Activated gamma-delta T cell treated with Interleukin-2 at 50 U/mL for 16 hours (primary cell): ENCODE measurements at regions not wholly inside any gene's neighbourhood (a gene's known extent, or its start where the extent isn't known, plus 50 kb on each side); places are given as distances from the start of the nearest gene placed in this dataset.
"Not testable (repeated sequence)": the region's sequence is repeated elsewhere in the genome, so short reads cannot be mapped to it uniquely, and the experiment has no call there.

Experiments
- DNase-seq: peaks from one replicate; pipeline ENCODE4 v3.0.0-alpha.2; 2020

DNA sequence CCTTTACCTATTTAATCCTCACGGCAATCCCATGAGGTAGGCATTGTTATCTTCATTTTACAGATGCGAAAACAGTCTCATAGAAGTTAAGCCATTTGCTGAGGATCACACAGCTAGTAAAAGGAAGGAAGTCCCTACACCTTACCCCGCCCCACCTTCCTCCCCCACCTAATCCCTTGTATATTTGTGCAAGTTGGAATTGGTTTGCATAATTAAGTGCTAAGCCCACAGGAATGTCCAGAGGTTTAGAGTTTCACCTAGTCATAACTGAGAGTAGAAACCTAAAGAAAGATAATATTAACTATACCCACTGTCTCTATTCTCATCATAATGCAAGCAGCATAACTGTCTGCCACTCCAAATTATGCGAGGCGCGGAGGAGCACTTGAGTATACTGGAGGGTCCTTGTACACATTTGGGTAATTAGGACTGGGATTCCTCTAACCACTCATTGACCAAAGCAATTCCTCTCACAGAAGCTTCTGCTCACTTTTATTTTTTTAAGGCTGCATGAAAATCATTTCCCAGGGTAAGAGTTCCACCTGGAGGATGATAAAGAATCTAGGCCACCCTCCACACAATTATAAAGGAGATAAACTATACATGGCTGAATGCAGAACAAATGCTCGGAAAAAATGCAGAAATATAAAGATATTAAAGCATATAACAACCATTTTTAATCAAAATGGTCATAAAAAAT, 199.9 kb downstream of the FAM181B start:
- DNase-seq = no peak

DNA sequence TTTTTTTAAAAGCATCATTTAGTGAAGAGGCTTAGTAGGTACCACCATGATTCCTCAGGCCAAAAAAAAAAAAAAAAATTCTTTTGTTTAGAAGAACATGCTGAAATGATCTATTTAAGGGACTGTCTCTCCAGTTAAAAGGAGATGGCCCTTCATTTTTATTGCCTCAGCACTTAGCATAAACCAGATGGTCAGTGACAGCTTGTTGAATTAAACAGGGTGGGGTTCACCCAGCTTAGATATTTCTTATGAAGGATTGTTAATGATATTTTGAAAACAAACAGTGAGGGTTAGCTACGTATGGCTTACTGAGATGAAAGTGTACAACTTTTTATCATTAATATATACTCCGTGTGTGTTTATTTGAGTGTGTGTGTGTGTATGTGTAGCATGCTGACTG, 203.7 kb downstream of the FAM181B start:
- no peak for DNase-seq

DNA sequence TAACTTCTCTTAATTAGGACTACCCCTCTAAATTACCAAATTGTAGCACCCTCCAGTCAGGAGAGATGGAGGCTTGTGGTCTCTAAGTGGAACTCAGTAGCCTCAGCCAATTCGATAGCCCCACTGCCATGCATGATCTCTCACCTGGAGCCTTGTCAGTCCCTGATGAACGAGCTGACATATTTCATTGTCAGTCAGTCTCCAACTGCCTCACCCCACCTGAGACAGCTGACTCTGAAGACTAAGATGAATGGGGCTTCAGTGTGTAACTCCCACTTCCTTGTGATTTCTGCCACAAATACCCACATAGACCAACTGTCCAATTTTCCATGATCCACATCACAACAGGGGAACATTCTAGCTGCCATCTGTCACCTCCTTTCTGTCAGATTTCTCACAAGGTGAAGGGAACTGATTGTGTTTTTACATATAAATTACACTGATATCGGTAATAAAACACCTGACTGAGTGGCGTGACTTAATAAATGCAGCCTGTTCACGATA, 206.5 kb downstream of the FAM181B start:
- no peak for DNase-seq

DNA sequence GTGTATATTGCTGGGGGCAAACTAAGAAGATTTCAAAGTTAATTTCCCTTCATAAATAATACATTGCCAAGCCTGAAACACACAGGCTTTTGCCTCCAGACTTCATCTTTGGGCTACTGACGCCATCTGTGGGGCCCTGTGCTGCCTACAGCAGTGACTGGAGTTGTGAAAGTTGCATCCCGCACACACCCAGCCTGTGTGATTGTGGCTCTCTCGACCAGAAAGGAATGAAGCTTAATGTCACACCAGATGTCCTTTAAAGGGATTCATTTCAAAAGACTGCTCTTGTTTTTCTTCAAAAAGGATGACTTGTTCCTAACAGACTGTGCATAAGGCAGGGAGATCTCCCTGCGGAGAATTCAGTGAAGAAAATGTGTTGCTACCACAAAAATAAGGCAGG, 210.5 kb downstream of the FAM181B start:
- no peak for DNase-seq

DNA sequence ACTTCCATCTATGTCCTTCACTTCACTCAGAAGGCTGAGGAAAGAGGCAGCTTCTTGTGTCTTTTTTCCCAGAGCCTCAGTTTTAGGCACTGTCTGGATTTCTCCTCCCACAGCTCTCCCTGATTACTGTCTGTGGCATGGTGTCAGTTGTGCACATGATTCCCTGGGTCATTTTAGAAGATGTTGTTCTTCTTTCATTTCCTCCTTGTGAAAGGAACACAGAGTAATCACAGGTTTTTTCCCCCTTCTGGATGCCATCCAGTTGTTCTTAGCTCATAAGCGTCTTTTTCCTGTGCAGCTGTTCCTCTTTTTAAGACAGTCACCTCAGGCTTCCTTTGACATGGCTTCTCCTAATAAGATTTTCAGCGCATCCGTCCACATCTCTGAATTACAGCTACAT, 212.2 kb downstream of the FAM181B start:
- DNase-seq = no peak

DNA sequence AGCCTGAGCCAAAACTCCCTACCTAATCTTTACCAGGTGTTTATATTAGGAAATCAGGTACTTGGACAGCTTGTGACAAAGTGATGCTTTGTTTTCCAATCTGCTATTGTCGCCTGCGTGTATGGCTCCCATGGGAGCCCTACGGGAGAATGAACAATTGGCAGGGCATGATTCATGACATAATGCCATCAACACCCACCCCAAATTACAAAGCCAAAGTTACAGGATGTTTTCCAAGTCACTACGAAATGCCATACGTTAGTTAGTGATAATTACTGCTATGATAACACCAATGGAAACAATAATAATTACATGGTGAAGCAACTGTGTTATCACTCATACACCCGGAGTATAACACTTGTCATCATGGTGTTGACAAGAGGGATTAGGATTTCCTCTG, 226.4 kb downstream of the FAM181B start:
- no peak for DNase-seq

DNA sequence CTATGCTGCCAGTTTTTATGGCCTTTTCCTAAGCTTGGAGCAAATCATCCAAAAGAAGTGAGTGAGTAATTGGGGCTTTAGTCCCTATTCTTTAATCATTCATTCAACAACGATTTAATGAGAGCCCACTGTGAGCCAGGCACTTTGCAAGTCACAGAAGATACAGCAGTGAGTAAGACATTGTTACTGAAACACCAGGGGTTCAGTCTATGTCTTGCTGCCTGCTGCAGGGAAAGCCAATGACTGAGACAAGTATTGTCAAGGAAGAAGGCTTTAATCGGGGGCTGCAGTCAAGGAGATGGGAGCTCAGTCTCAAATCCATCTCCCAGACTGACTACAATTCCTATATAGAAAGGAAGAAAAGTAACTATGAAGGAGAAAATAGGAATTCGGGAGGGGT, 228.3 kb downstream of the FAM181B start:
- DNase-seq = no peak

DNA sequence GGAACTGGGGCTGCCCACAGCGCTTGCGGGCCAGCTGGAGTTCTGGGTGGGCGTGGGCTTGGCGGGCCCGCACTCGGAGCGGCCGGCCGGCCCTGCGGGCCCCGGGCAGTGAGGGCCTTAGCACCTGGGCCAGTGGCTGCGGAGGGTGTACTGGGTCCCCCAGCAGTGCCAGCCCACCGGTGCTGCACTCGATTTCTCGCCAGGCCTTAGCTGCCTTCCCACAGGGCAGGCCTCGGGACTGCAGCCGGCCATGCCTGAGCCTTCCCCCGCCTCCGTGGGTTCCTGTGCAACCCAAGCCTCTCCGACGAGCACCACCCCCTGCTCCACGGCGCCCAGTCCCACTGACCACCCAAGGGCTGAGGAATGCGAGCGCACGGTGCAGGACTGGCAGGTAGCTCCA, 232.5 kb downstream of the FAM181B start:
- DNase-seq = not testable (repeated sequence)

DNA sequence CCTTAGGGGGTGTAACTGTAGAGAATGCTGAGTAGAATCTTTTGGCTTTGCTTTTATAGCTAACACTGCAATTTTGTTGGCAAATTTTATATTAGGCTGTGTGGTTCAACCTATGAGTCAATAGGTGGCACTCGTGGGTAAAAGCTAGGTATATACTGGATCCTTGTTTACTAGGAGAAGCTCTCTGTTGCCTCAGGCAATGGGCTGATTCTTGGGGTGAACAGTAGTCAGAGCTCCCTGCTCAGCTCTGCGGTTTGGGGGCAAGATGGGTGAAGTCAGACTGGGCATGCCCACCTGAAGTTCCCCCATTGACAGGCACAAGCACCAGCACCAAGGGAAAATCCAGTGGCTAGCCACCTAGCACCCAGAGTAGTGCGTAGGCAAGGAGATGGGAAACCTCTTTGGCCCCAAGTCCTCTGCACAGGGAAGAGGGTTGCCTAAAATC, 238.7 kb downstream of the FAM181B start:
- DNase-seq = no peak

DNA sequence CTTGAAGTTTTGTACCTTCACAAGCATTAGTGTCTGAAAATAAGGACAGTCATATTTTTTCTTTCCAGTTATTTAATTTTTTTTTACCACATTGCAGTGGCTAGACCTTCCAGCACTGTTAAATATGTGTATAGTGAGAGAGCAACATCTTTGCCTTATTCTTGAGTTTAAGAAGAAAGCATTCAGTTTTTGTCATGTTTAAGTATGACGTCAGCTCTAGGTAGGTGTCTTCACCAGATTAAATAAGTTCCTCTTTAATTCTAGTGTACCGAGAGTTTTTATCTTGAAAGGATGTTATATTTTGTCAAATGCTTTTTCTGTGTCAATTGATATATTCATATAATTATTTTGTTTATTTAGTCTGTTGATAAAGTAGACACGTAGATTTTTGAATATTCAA, 258.8 kb downstream of the FAM181B start:
- DNase-seq = no peak

DNA sequence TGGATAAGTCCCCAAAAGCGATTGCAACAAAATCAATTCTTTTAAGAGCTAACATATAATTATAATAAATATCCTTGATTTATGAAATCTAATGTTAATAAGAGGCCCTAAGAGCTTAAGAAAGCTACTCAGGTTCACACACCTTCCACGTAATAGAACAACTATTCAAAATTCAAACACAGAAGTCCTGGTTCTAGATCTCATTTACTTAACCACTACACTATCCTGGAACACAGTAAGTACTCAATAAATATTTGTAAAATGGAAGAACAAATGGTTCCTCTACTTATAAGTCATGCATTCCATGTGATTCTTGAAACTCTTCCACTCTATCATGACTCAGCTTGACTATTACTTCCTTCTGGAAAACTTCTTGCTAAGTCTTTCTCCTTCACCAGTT, 268.2 kb downstream of the FAM181B start:
- DNase-seq = no peak

DNA sequence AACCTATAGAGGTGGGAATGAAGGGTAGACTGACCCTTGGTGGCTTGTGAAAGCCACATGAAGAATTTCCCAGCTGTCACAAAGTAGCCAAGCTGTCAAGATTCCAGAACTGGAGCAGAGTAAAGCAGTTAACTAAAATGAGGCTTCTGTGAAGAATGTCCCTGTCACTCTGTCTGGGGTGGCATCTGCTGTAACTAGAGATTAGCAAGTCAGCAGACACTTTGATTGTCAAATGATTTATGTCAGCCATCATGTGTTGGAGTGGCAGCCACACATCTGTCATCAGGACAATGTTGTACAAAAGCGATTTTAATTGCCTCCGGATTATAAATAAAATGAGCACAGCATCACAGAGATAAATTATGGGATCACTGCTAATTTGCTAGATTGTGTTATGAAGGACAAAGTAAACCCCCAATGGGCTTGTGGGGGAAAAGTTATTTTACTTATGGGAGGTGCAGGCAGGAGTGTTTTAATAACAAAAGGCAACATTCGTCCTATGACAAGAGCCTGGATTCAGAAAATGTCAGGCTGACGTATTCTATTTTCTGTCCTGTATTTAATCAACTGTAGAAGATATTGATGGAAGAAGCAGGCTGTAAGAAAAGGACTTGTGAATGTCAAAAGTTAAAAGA, 270.9 kb downstream of the FAM181B start:
- no peak for DNase-seq

DNA sequence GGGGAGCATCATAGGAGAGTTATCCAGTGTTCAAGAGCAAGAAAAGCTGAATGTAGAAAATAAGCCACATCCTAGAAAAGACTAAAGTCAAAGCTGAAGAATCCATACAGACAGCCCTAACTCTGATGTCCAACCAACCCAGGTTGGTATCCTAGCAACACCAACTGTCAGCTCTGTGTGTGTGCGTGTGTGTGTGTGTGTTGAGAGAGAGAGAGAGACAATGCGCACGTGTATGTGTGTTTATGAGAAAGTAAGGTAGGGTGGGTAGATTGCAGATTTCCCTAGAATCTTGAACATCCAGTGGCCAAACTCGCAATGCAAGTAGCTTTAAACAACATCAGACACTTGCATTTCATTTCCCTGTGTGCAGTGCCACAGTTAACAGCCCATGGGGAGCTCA, 274.9 kb downstream of the FAM181B start:
- DNase-seq = no peak

DNA sequence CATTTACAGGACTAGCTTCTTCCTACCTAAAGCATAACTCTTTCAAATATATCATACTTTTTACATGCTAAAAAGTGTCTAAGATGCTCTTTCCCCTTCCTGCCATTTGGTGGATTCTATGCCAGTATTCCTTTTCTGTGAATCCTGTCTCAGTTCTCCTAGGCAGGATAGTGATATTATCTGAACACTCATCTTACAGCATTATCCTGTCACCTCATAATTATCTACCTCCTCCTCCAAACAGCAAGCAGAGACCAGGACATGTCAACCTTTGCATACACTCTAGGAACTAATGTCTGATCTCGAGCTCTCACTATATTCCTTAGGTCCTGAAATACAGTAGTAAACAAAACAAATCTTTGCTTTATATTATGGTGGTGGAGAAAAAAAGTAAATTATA, 275.5 kb downstream of the FAM181B start:
- DNase-seq = no peak

DNA sequence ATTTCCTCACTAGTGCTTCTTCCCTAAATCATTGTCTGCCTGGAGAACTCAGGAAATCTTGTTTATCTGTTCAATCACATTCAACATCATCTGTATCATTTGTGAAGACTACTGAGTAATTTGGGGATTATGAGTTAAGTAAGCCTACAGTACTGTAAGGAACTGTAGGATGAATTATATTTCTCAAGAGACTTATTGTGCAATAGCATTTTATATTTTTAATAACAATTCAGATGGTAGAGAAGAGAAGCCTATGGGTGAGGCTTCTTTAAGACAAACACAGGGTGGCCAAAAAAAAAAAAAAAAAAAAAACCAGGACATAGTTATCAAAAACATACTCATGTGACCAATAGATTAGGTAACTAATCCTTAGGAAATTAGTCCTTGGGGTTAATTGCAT, 282.7 kb downstream of the FAM181B start:
- no peak for DNase-seq

DNA sequence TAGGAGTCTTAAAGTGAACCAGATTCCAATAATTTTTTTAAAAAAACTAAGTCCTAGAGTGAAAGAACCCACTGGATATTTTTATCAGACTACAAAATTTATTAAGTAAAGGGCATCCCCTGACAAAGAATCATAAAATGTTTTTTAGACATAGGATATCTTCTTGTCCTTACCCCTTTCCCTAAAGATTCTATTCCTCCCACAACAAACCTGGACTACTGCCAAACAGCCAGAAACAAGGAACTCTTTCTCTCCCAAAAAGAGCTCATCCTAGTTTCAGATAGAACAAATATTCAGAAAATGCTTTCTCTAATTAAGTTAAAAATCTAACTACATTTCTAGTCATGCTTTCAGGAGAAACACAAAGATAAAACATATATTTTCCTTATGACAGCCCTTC, 327.1 kb downstream of the FAM181B start:
- no peak for DNase-seq

DNA sequence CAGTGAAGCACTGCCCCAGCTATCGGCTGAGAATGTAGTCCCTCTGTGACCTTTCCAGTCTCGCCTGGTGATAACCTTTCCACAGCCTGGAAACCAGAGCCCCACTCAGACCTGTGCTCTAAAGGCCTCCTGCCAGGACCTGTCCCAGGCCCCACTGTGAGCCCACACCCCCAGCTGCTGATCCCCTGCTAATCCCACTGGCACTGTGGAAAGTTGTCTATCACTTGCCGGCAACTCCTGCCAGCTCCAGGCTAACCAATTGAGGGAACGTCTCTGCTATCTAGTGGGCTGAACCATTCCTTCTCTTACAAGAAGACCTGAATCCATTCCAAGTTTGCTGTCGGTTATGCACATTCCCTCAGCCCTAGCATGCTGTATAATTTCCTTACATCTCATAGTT, 328.2 kb downstream of the FAM181B start:
- no peak for DNase-seq

DNA sequence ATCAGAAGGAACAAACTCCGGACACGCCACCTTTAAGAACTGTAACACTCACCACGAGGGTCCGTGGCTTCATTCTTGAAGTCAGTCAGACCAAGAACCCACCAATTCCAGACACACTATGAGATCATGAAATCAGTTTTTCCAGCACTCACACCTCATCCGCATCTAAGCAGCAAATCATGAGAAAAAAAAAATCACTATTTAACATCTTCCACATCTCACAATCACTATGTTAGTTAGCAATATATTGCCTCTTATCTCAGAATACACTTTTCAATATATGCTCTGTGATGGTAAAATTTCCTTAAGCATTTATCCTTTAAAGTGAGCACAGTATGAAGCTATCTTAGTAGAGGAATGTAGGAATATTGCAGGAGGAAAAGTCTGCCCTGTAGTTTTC, 328.7 kb downstream of the FAM181B start:
- DNase-seq = no peak

DNA sequence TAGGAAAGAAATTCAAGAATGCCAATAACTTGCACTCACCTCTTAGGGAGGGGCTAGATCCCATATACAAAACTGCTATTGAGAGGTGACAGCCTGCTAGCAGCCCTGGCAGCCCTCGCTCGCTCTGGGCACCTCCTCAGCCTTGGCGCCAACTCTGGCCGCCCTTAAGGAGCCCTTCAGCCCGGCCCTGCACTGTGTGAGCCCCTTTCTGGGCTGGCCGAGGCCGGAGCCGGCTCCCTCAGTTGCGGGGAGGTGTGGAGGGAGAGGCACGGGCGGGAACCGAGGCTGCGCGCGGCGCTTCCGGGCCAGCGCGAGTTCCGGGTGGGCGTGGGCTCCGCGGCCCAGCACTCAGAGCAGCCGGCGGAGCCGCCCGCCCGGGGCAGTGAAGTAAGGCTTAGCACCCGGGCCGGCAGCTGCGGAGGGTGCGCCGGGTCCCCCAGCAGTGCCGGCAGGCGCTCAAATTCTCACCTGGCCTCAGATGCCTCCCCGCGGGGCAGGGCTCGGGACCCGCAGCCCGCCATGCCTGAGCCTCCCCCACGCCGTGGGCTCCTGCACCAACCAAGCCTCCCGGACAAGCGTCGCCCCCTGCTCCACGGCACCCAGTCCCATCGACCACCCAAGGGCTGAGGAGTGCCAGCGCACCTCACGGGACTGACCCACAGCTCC, 329.9 kb downstream of the FAM181B start:
- DNase-seq = no peak

DNA sequence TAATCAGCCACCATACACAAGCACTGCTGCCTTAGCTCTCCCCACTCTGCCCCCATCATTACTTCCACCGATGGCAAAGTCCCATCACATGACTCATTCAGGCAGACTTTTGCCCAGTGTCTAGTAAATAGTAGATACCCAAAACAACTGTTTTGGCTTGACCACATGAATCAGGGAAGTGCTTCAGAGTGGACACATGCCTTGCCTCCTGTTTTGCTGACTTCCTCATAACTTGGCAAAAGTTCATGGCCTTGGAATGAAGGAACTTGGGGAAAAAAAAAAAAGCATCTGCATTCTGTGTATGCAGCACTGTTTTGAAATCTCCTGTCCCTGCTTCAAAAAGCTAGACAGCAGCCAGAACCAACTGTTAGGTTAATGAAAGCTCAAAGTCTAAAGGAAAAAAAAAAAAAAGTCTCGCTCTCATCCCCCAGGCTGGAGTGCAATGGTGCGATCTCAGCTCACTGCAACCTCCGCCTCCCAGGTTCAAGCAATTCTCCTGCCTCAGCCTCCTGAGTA, 335.3 kb downstream of the FAM181B start:
- DNase-seq = no peak

DNA sequence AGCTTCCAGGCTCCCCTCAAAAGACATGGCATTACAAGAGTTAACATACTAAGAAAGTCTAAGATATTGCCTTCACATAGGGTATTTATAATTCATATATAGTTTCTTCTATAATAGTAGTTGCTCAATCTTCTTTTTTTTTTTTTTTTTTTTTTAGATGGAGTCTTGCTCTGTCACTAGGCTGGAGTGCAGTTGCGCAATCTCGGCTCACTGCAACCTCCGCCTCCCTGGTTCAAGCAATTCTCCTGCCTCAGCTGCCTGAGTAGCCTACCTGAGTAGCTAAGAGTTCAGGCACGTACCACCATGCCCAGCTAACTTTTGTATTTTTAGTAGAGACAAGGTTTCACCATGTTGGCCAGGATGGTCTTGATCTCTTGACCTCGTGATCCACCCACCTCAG, 337.0 kb downstream of the FAM181B start:
- not testable (repeated sequence) for DNase-seq

DNA sequence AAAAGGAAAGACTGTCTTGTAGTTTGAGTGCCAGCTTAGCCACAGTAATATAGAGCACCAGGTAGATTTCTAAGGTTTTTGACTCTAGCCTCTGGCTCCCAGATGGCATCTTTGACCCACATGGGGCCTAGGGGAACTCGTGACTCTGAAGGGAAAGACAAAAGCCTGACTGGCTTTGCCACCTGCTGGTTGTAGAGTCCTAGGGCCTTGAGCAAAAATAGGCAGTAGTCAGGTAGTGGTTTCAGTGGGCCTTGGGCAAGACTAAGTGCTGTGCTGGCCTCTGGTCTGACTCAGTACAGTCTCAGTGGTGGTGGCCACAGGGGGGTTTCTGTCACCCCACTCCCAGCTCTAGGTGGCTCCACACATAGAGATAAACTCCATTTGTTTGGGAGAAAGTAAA, 349.4 kb downstream of the FAM181B start:
- DNase-seq = no peak

DNA sequence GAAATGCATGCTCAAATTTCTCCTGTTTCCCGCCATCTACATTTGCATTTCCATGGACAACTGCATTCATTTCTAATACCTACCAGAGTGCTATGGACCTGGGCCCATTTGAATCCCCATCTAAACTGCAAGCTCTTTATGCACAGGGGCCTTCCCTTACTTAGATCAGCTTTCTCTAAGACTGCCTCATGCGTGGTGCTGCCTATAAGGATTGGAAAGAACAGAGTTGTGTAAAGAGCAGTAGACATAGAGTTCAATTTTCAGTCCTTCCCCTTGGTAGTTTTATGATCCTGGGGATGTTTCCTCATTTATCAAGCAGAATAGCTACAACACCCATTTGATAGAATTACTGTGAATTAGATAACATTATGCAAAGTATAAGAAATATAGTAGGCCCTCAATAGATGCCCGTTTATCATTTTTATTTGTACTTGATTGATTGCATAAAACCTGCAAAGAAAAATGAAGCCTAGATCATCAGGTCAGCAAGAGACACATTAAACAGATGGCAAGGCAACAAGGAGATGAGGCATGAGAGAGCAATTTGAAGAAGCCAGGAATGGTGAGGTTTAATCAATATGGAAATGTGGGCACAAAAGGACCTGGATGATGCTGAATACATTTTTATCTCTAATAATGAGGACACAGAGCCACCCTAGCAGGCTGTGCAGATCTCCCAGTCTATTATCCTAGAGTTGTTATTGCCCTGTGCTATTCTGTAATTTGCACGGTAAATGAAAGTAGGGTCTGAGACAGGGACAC, 359.7 kb downstream of the FAM181B start:
- DNase-seq = no peak
